ENCODE measurements at regions not wholly inside any gene's neighbourhood (a gene's known extent, or its start where the extent isn't known, plus 50 kb on each side); places are given as distances from the start of the nearest gene placed in this dataset.

- no peak for ATAC-seq
These were observed 151.6 kb downstream of the ZIC5 start for GRCh38 chr13:99819967-99820366.

DNA sequence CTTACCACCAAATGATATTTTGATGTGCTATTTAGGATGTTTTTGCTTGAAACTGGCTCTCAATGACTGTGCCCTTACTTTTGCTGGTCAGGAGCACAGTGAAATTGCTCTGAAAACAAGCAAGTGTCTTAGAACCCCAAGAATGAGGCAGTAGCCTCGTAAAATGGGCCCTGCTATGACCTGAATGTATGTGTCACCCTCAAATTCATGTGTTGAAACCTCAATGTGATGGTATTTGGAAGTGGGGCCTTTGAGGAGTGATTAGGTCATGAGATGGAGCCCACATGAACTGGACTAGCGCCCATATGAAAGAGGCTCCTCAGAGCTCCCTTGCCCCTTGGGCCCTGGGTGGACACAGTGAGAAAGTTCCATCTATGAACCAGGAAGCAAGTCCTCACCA is 155.2 kb downstream of the ZIC5 start:
- no peak for ATAC-seq

- no peak for ATAC-seq
These were observed 158.1 kb downstream of the ZIC5 start for GRCh38 chr13:99813336-99814095.

- ATAC-seq, result no peak
These were observed 158.9 kb downstream of the ZIC5 start for GRCh38 chr13:99812625-99813024.

- no peak for ATAC-seq
These were observed 160.4 kb downstream of the ZIC5 start for GRCh38 chr13:99811067-99811700.

DNA sequence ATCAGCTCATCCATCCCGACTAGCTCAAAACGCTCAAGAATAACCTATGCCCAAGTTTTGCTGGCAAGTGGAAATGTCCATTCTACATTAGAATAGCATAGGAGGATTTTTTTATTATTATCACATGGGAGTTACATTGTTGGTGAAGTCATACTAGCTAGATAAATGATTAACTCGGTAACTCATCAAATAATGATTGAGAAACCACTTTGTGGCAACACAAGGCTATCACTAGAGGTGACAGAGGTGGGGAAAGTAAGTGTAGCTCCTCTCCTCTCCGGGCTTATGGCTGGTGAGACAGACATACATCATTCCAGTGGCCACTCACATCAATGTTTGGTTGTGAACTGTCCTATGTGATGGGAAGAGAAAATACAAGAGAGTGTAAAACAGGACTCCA is 161.6 kb downstream of the ZIC5 start:
- ATAC-seq, result no peak

DNA sequence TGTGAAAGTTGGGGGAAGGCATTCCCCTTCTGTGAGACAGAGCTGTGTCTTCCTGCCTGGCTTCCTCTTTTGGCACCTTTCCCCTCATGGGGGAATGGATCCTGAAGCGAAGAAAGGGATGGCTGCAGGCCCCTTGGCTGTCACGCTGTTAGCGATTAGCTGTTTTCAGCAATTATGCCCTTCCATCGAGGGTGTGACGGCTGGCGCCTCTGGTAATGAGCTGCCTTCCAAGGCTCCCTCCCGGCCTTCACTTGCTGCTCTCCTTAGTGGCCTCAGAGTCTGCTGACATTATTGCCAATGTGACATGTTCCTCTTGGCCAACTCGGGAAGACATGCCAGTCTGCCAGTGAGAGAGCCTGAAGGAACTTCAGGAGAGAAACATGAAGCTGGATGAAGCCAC is 162.1 kb downstream of the ZIC5 start:
- ATAC-seq, result no peak

- ATAC-seq, result no peak
These were observed 162.8 kb downstream of the ZIC5 start for GRCh38 chr13:99808786-99809185.

GRCh38 chr13:99806671-99807070 is 164.9 kb downstream of the ZIC5 start:
- no peak for ATAC-seq

DNA sequence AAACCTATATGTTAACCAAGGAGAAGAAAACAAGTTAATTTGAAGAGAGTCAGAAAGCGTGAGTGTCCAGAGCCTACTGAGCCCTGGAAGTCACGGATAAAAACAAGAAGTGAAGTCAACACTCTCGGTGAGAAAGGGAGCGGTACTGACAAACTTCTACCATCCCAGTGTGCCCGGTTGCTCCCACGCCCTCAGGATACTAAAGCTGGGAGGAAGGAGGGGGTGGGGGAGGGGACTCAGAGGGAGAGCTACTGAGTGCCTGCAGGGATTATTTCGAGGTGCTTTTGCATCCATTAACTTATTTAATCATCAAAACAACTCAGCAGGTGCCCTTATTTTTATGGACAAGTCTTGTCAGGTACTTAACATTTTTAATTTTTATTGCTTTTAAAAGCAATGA is 166.2 kb downstream of the ZIC5 start:
- ATAC-seq, result no peak

GRCh38 chr13:99803141-99803540 is 168.4 kb downstream of the ZIC5 start:
- no peak for ATAC-seq

GRCh38 chr13:99802416-99802815 is 169.2 kb downstream of the ZIC5 start:
- ATAC-seq, result no peak

DNA sequence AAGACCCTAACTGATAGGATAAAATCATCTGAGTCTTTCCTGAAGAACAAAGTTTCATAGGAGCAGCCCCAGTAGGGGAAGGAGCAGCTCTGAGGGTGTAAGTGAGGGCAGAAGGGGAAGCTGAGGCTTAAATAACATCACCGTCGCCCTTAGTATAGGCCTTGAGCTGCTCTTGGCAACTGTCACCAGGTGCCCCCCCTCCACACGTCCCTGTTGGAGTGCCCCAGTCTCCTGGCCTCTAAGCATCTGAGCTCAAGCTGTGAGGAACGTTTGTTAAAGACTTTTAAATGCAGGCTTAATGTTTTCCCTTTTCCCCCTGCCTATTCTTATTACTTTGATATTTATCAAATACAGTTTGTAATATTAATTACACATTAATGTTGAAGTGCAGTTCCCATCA is 170.6 kb downstream of the ZIC5 start:
- no peak for ATAC-seq

DNA sequence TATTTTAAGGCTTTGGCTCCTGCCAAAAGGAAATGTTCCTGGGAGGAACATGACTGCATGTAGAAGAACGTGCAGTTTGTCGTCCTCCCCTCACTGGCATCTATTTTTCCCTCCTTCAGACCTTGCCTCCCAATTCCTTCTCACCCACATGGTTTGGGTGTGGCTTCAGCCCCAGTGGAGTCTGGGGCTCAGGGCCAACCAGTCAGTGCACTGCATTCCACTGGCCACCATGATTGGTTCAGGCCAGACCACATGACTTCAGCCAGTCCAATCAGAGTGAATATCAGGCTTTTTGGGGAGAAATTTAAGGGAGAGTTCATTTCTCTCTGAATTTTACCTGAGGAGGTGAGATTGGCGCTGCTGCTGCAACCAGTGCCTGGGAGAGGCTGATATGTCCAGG is 171.6 kb downstream of the ZIC5 start:
- ATAC-seq, result no peak

DNA sequence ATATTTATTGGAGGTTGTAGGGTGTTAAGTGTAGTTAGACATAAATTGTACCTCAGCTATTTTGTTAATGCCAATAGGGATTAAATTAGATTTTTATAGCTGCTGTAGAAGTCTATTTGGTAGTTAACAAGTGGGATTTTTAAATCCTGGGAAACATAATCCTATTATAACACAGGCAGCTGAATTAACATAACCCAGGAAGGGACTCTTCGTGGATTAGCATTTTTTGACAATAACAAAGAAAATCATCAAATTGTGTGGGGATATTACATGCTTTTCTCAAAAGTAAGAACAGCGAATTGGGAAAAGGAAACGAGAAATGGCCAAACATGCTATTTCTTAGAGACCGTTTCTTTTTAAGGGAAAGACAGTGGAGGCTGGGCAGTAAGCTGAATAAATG is 172.8 kb downstream of the ZIC5 start:
- no peak for ATAC-seq

GRCh38 chr13:99797691-99798090 is 173.9 kb downstream of the ZIC5 start:
- ATAC-seq, result no peak

DNA sequence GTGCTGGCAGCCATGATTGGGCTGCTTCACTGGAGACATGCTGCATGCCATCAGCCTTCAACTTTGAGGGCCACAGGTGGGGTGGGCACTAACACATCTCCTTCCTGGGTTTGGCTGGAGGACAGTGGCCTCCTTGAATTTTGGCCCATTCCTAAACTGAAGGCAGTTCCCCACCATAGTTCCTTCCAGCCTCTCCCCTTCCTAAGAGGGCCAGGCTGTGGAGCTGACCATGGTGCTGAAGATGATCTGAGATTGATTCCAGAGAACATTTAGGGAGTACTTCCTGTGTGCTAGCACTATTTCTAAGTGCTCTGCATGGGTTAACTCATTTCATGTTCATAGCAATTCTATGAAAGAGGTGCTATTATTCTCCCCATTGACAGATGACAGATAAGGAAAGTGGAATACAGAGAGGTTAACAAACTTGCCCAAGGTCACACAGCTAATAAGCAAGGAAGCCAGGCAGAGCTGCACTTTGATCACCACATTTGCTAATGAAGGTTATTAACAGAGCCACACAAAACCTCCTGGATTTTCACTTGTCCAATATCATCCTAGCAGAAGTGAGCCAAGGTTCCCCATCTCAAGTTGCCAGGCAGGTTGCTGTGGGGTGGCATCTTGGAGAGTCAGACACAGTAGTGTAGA is 175.3 kb downstream of the ZIC5 start:
- ATAC-seq, result no peak

DNA sequence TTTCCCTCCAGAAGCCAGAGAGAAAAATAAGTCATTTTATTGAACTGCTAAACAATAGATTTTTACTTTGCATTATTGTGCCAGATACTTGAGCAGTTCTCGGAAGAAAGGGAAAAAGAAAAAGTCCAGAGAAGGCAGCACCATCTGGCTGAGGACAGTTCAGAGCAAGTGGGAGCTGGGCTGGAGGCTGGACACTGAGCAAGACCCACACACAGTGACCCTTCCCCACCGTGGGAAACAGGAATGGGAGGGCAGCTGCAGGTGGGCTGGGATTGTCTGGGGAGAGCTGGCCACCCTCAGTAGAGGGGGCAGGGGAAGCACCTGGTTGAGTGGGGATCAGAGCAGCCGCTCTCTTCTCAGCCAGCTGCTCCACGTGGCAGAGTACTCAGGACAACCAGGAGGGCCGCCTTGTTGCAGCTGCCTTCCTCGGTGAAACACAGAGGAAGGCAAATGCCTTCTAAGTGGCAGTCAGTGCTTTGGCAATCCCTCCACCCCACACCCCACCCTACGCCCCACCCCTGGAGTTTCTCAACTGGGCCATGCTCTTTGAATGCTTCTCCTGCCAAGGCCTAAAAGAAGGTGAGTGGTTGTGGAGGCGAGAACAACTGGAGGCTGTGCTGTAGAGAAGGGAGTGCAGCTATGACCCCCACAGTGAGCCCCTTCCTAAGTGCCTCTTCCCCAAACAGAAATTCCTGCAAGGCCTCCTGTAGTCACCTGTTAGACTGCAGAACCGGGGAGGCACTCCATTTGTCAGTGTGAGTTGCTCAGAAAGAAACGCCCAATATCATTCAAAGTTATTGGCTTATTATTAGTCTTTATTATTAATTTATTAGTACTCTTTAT is 179.3 kb downstream of the ZIC5 start:
- ATAC-seq, result no peak

DNA sequence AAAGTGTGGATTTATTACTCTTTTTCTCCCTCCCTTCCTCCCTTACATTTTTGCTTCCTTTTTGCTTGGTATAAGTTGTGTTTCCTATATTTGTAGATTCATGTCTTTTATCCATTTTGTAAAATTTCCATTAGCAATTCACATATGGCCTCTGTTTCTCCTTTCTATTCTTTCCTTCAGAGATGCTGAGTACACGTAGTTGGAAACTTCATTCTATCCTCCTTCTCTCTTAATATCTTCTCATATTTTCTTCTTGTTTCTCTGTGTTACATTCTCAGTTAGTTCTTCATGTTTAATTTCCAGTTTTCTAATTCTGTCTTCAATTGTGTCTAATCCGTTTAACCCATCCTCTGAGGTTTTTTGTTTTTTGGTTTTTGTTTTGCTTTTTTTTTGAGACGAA is 188.9 kb downstream of the ZIC5 start:
- no peak for ATAC-seq

GRCh38 chr13:99778500-99778899 is 193.1 kb downstream of the ZIC5 start:
- no peak for ATAC-seq

- no peak for ATAC-seq
These were observed 193.7 kb downstream of the ZIC5 start for GRCh38 chr13:99777873-99778272.

- no peak for ATAC-seq
These were observed 196.9 kb downstream of the ZIC5 start for GRCh38 chr13:99774644-99775043.

GRCh38 chr13:99768986-99769385 is 202.6 kb downstream of the ZIC5 start:
- ATAC-seq, result no peak

All from esophagus mucosa (tissue), 1 donor.